Liver (tissue), 8 donors: ENCODE measurements at regions not wholly inside any gene's neighbourhood (a gene's known extent, or its start where the extent isn't known, plus 50 kb on each side); places are given as distances from the start of the nearest gene placed in this dataset.

Experiments
- DNase-seq: peaks from one replicate; pipeline ENCODE4 v3.0.0-alpha.2; 2017; ENCODE audit warnings: low spot score
- H3K27ac ChIP-seq, 2 donors: one replicate each; pipeline ENCODE4 v1.7.0; 2013; ENCODE audit warnings: inconsistent platforms in 2 of 2, low read length in 2 of 2, control low read depth in 1 of 2, low read depth in 1 of 2, mild to moderate bottlenecking in 1 of 2
- H3K27me3 ChIP-seq, 4 donors: one replicate each; pipeline versions ENCODE4 v1.6.1 to v1.7.0; 2013; ENCODE audit warnings: low read length in 3 of 4, inconsistent platforms in 1 of 4, mild to moderate bottlenecking in 1 of 4, moderate library complexity in 1 of 4; ENCODE audit not compliant: control insufficient read depth in 4 of 4, insufficient read depth in 4 of 4
- H3K36me3 ChIP-seq, 4 donors: one replicate each; pipeline versions ENCODE4 v1.6.1 to v1.7.0; 2013; ENCODE audit warnings: low read length in 3 of 4, mild to moderate bottlenecking in 3 of 4, low read depth in 1 of 4, moderate library complexity in 1 of 4; ENCODE audit not compliant: control insufficient read depth in 4 of 4, insufficient read depth in 3 of 4
- H3K4me1 ChIP-seq, 4 donors: one replicate each; pipeline versions ENCODE4 v1.6.1 to v1.7.0; 2013; ENCODE audit warnings: low read length in 3 of 4, mild to moderate bottlenecking in 3 of 4, moderate library complexity in 1 of 4; ENCODE audit not compliant: control insufficient read depth in 4 of 4, insufficient read depth in 4 of 4
- H3K4me3 ChIP-seq, 3 donors: one replicate each; pipeline versions ENCODE4 v1.6.1 to v1.7.0; 2013; ENCODE audit warnings: low read length in 3 of 3, control low read depth in 1 of 3, low read depth in 1 of 3, mild to moderate bottlenecking in 1 of 3
- H3K9ac ChIP-seq, 2 donors: one replicate each; pipeline ENCODE4 v1.7.0; 2013; ENCODE audit warnings: low read length in 2 of 2, mild to moderate bottlenecking in 2 of 2, moderate library complexity in 2 of 2, control low read depth in 1 of 2, low read depth in 1 of 2
- H3K9me3 ChIP-seq, 4 donors: one replicate each; pipeline versions ENCODE4 v1.6.1 to v1.7.0; 2013; ENCODE audit warnings: low read length in 3 of 4; ENCODE audit not compliant: control insufficient read depth in 4 of 4
- FOXA2 ChIP-seq: IDR thresholded peaks from 2 replicates; pipeline ENCODE4 v1.6.1; 2016; ENCODE audit warnings: antibody characterized with exemption
- GABPA ChIP-seq, 2 donors: IDR thresholded peaks in 1 of 2; conservative IDR thresholded peaks in 1 of 2; 2 replicates each; pipeline ENCODE4 v1.6.1; 2016; ENCODE audit warnings: antibody characterized with exemption in 2 of 2, mild to moderate bottlenecking in 1 of 2, moderate library complexity in 1 of 2
- HNF4A ChIP-seq, 2 donors: conservative IDR thresholded peaks; 2 replicates each; pipeline ENCODE4 v1.6.1; 2016; ENCODE audit warnings: antibody characterized with exemption in 2 of 2, mild to moderate bottlenecking in 2 of 2
- MAX ChIP-seq: IDR thresholded peaks from 2 replicates; pipeline ENCODE4 v1.6.1; 2016; ENCODE audit warnings: antibody characterized with exemption
- NR2F2 ChIP-seq: IDR thresholded peaks from 2 replicates; pipeline ENCODE4 v1.6.1; 2016; ENCODE audit warnings: antibody characterized with exemption
- RAD21 ChIP-seq, 2 donors: IDR thresholded peaks; 2 replicates each; pipeline ENCODE4 v1.6.1; 2016; ENCODE audit warnings: antibody characterized with exemption in 2 of 2, mild to moderate bottlenecking in 2 of 2
- RXRA ChIP-seq, 2 donors: IDR thresholded peaks; 2 replicates each; pipeline ENCODE4 v1.6.1; 2017 to 2018; ENCODE audit warnings: antibody characterized with exemption in 2 of 2, mild to moderate bottlenecking in 1 of 2
- SP1 ChIP-seq: IDR thresholded peaks from 2 replicates; pipeline ENCODE4 v1.6.1; 2018; ENCODE audit warnings: antibody characterized with exemption, mild to moderate bottlenecking
- YY1 ChIP-seq: IDR thresholded peaks from 2 replicates; pipeline ENCODE4 v1.6.1; 2016; ENCODE audit warnings: antibody characterized with exemption, mild to moderate bottlenecking
- WGBS: extraction: QIAGEN DNeasy Blood & Tissue Kit; methylation state at CpG from one replicate; pipeline ENCODE4 v1.1.7; 2013; 5-methylcytosine and 5-hydroxymethylcytosine counted together
- TF ChIP-seq, protein P1 (sequence below): IDR thresholded peaks from 2 replicates; pipeline ENCODE4 v1.6.1; 2016; ENCODE audit warnings: antibody characterized with exemption, mild to moderate bottlenecking
- TF ChIP-seq, protein P2 (sequence below): fragments of 150-350 bp; IDR thresholded peaks from 2 replicates; pipeline ENCODE4 v1.5.1; 2017; ENCODE audit warnings: improper control_type of control experiment, low read depth, low read length; ENCODE audit not compliant: missing input control
- TF ChIP-seq, protein P3 (sequence below): IDR thresholded peaks from 2 replicates; pipeline ENCODE4 v1.6.1; 2016; ENCODE audit warnings: antibody characterized with exemption
- donor health status: healthy.
- donor health status: healthy.
- donor health status: healthy.
- donor health status: healthy.
- donor health status: healthy.

GRCh38 chr5:161216877-161217276, 329.6 kb downstream of the GABRB2 start:
- 54% methylated on average over 3 of the region's 3 CpGs for WGBS
- no peaks in the 10 kb centered on the region for H3K9me3 ChIP-seq
- H3K4me3 ChIP-seq, result no peak overlapping the region
- H3K9ac ChIP-seq, result no peak overlapping the region
- no peaks in the 10 kb centered on the region for H3K27me3 ChIP-seq
- no peak for DNase-seq
- no peaks in the 10 kb centered on the region for H3K4me1 ChIP-seq
- H3K27ac ChIP-seq, result no peak overlapping the region
- TF ChIP-seq, protein P1, sequence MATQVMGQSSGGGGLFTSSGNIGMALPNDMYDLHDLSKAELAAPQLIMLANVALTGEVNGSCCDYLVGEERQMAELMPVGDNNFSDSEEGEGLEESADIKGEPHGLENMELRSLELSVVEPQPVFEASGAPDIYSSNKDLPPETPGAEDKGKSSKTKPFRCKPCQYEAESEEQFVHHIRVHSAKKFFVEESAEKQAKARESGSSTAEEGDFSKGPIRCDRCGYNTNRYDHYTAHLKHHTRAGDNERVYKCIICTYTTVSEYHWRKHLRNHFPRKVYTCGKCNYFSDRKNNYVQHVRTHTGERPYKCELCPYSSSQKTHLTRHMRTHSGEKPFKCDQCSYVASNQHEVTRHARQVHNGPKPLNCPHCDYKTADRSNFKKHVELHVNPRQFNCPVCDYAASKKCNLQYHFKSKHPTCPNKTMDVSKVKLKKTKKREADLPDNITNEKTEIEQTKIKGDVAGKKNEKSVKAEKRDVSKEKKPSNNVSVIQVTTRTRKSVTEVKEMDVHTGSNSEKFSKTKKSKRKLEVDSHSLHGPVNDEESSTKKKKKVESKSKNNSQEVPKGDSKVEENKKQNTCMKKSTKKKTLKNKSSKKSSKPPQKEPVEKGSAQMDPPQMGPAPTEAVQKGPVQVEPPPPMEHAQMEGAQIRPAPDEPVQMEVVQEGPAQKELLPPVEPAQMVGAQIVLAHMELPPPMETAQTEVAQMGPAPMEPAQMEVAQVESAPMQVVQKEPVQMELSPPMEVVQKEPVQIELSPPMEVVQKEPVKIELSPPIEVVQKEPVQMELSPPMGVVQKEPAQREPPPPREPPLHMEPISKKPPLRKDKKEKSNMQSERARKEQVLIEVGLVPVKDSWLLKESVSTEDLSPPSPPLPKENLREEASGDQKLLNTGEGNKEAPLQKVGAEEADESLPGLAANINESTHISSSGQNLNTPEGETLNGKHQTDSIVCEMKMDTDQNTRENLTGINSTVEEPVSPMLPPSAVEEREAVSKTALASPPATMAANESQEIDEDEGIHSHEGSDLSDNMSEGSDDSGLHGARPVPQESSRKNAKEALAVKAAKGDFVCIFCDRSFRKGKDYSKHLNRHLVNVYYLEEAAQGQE, result no peak
- H3K36me3 ChIP-seq, result no peaks in the 10 kb centered on the region

DNA sequence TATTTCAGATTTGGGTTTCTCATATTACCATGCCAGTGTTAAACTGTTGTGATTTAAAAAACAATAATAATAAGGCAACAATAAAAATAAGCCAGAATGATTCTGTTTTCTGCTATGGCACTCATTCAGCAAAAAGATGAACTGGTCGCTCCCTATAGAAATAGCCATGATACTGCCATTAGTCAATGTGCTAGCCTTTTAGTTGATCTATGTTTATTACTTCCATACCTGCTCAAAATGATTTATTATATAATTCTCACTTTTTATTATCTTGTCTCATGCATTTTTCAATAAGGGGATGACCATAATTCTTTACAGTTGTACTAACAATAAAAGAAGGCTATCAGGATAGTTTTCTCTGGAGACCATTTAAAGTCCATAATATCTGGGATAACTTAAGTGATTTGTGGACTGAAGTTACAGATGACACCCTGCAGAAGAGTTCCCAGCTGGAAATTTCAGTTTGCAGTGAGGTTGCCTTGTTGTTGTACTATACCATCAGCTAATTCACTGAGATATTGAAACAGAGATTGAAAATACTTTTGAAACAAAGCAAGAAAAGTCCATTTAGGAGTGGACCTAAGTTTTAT, 334.3 kb downstream of the GABRB2 start:
- H3K9ac ChIP-seq, result no peak overlapping the region
- H3K4me3 ChIP-seq, result no peak overlapping the region
- H3K36me3 ChIP-seq, result no peaks in the 10 kb centered on the region
- 78% methylated on average over 1 of the region's 1 CpG for WGBS
- no peaks in the 10 kb centered on the region for H3K9me3 ChIP-seq
- H3K4me1 ChIP-seq, result no peaks in the 10 kb centered on the region
- TF ChIP-seq, protein P1, result no peak
- no peak for TF ChIP-seq GABPA (IDR thresholded peaks at IDR 0.05 in 1 of 2, conservative IDR thresholded peaks at IDR 0.05 in 1 of 2)
- TF ChIP-seq YY1, result no peak
- TF ChIP-seq RXRA (IDR thresholded peaks at IDR 0.05), result no peak
- TF ChIP-seq HNF4A (conservative IDR thresholded peaks at IDR 0.05), result no peak
- TF ChIP-seq NR2F2, result no peak
- TF ChIP-seq, protein P2, sequence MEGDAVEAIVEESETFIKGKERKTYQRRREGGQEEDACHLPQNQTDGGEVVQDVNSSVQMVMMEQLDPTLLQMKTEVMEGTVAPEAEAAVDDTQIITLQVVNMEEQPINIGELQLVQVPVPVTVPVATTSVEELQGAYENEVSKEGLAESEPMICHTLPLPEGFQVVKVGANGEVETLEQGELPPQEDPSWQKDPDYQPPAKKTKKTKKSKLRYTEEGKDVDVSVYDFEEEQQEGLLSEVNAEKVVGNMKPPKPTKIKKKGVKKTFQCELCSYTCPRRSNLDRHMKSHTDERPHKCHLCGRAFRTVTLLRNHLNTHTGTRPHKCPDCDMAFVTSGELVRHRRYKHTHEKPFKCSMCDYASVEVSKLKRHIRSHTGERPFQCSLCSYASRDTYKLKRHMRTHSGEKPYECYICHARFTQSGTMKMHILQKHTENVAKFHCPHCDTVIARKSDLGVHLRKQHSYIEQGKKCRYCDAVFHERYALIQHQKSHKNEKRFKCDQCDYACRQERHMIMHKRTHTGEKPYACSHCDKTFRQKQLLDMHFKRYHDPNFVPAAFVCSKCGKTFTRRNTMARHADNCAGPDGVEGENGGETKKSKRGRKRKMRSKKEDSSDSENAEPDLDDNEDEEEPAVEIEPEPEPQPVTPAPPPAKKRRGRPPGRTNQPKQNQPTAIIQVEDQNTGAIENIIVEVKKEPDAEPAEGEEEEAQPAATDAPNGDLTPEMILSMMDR, result no peak
- no peak for TF ChIP-seq RAD21 (IDR thresholded peaks at IDR 0.05)
- TF ChIP-seq, protein P3, sequence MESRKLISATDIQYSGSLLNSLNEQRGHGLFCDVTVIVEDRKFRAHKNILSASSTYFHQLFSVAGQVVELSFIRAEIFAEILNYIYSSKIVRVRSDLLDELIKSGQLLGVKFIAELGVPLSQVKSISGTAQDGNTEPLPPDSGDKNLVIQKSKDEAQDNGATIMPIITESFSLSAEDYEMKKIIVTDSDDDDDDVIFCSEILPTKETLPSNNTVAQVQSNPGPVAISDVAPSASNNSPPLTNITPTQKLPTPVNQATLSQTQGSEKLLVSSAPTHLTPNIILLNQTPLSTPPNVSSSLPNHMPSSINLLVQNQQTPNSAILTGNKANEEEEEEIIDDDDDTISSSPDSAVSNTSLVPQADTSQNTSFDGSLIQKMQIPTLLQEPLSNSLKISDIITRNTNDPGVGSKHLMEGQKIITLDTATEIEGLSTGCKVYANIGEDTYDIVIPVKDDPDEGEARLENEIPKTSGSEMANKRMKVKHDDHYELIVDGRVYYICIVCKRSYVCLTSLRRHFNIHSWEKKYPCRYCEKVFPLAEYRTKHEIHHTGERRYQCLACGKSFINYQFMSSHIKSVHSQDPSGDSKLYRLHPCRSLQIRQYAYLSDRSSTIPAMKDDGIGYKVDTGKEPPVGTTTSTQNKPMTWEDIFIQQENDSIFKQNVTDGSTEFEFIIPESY, result no peak
- TF ChIP-seq FOXA2, result no peak
- TF ChIP-seq SP1, result no peak
- no peak for TF ChIP-seq MAX
- DNase-seq, result no peak
- H3K27me3 ChIP-seq, result no peaks in the 10 kb centered on the region
- H3K27ac ChIP-seq, result no peak overlapping the region
